Naive thymus-derived CD8-positive, alpha-beta T cell (primary cell): ENCODE measurements at regions not wholly inside any gene's neighbourhood (a gene's known extent, or its start where the extent isn't known, plus 50 kb on each side); places are given as distances from the start of the nearest gene placed in this dataset.

ENCODE experiments used
- ATAC-seq, 2 donors: fragments of 150-1000 bp; cut with Tn5 transposase in 1 of 2; sonication (Bioruptor Pico), chemical (Tn5 transposase) in 1 of 2; 1 replicate in 1 of 2; 2 replicates in 1 of 2; pipeline ENCODE4 v1.10.0; 2021; ENCODE audit warnings: mild to moderate bottlenecking in 2 of 2, moderate library complexity in 2 of 2
- POLR2A ChIA-PET: fragments of 350-600 bp; sonication (Branson Sonifier 250); formaldehyde crosslinking; loops from one replicate; lab custom pipeline; 2021; ENCODE audit warnings: antibody characterized with exemption; lab: Charles Lee
- DNase-seq, 10 donors: peaks; one replicate each; pipeline versions ENCODE4 v3.0.0 to v3.0.0-alpha.2; 2020 to 2022
- H3K27ac Mint-ChIP-seq, 10 donors: one replicate each; pipeline ENCODE4 v1.8.0; 2020 to 2022; ENCODE audit warnings: mild to moderate bottlenecking in 10 of 10, mixed read lengths in 10 of 10, moderate library complexity in 4 of 10, inconsistent platforms in 1 of 10
- H3K27me3 Mint-ChIP-seq, 5 donors: one replicate each; pipeline ENCODE4 v1.8.0; 2021 to 2022; ENCODE audit warnings: mixed read lengths in 5 of 5
- H3K36me3 Mint-ChIP-seq, 3 donors: one replicate each; pipeline ENCODE4 v1.8.0; 2020 to 2022; ENCODE audit warnings: mixed read lengths in 3 of 3, mild to moderate bottlenecking in 2 of 3, inconsistent platforms in 1 of 3
- H3K4me1 Mint-ChIP-seq, 4 donors: one replicate each; pipeline ENCODE4 v1.8.0; 2021 to 2022; ENCODE audit warnings: mixed read lengths in 4 of 4
- H3K4me3 Mint-ChIP-seq, 10 donors: one replicate each; pipeline ENCODE4 v1.8.0; 2020 to 2022; ENCODE audit warnings: mild to moderate bottlenecking in 10 of 10, mixed read lengths in 10 of 10, moderate library complexity in 6 of 10, inconsistent platforms in 1 of 10
- H3K9me3 Mint-ChIP-seq, 9 donors: one replicate each; pipeline ENCODE4 v1.8.0; 2020 to 2022; ENCODE audit warnings: mixed read lengths in 9 of 9, mild to moderate bottlenecking in 3 of 9, inconsistent platforms in 1 of 9, moderate library complexity in 1 of 9

- peaks cover 0 to 50% (median 21%) of the 10 kb centered on the region in 9 donors for H3K9me3 Mint-ChIP-seq
- POLR2A ChIA-PET = no interaction called here
- ATAC-seq (no peak), DNase-seq (no peak)
- H3K36me3 Mint-ChIP-seq = peaks cover 0 to 3% (median 0%) of the 10 kb centered on the region in 3 donors
- H3K4me1 Mint-ChIP-seq = no peaks in the 10 kb centered on the region
- H3K27me3 Mint-ChIP-seq = peaks cover 0 to 4% (median 0%) of the 10 kb centered on the region in 5 donors
- no peak overlapping the region for H3K4me3 Mint-ChIP-seq
- no peak overlapping the region for H3K27ac Mint-ChIP-seq
Measured at GRCh38 chr2:150387586-150388288, 99.7 kb downstream of the RND3 start.

GRCh38 chr2:150385211-150385610 is 102.3 kb downstream of the RND3 start:
- Mint-ChIP-seq H3K4me3 (no peak overlapping the region), H3K36me3 (peaks cover 0 to 3% (median 0%) of the 10 kb centered on the region in 3 donors), H3K9me3 (peaks cover 0 to 58% (median 31%) of the 10 kb centered on the region in 9 donors), H3K27me3 (peaks cover 0 to 4% (median 0%) of the 10 kb centered on the region in 5 donors), H3K4me1 (no peaks in the 10 kb centered on the region), H3K27ac (no peak overlapping the region)
- POLR2A ChIA-PET = no interaction called here
- DNase-seq (no peak), ATAC-seq (no peak)

GRCh38 chr2:150383587-150383986 is 103.9 kb downstream of the RND3 start:
- H3K4me3 Mint-ChIP-seq = no peak overlapping the region
- POLR2A ChIA-PET = interaction anchor here (0.7 kb wide), 1 partner anchor 430 kb away, joined by 3 read pairs; no protein-coding TSS in a partner anchor

GRCh38 chr2:150379166-150379565 is 108.3 kb downstream of the RND3 start:
- H3K4me3 Mint-ChIP-seq = no peak overlapping the region
- POLR2A ChIA-PET = no interaction called here
- H3K36me3 Mint-ChIP-seq = no peaks in the 10 kb centered on the region
- peaks cover 0 to 24% (median 11%) of the 10 kb centered on the region in 9 donors for H3K9me3 Mint-ChIP-seq
- no peak overlapping the region for H3K27ac Mint-ChIP-seq
- ATAC-seq (no peak), DNase-seq (no peak)
- no peaks in the 10 kb centered on the region for H3K4me1 Mint-ChIP-seq
- H3K27me3 Mint-ChIP-seq = no peaks in the 10 kb centered on the region

More at GRCh38 chr2:150383587-150383986, 103.9 kb downstream of the RND3 start:
- H3K9me3 Mint-ChIP-seq = peaks cover 0 to 57% (median 31%) of the 10 kb centered on the region in 9 donors
- H3K36me3 Mint-ChIP-seq = peaks cover 0 to 3% (median 0%) of the 10 kb centered on the region in 3 donors
- H3K27me3 Mint-ChIP-seq = no peaks in the 10 kb centered on the region
- DNase-seq (no peak), ATAC-seq (no peak)
- no peak overlapping the region for H3K27ac Mint-ChIP-seq
- no peaks in the 10 kb centered on the region for H3K4me1 Mint-ChIP-seq

GRCh38 chr2:150378686-150379085 is 108.8 kb downstream of the RND3 start:
- H3K27ac Mint-ChIP-seq = no peak overlapping the region
- H3K27me3 Mint-ChIP-seq = no peaks in the 10 kb centered on the region
- H3K36me3 Mint-ChIP-seq = no peaks in the 10 kb centered on the region
- DNase-seq (no peak), ATAC-seq (no peak)
- POLR2A ChIA-PET = no interaction called here
- no peak overlapping the region for H3K4me3 Mint-ChIP-seq
- peaks cover 0 to 20% (median 9%) of the 10 kb centered on the region in 9 donors for H3K9me3 Mint-ChIP-seq
- H3K4me1 Mint-ChIP-seq = no peaks in the 10 kb centered on the region

GRCh38 chr2:150376553-150377335 is 110.7 kb downstream of the RND3 start:
- Mint-ChIP-seq H3K36me3 (no peaks in the 10 kb centered on the region), H3K27me3 (no peaks in the 10 kb centered on the region), H3K4me3 (no peak overlapping the region), H3K9me3 (peaks cover 0 to 5% (median 3%) of the 10 kb centered on the region in 9 donors), H3K27ac (no peak overlapping the region), H3K4me1 (no peaks in the 10 kb centered on the region)
- POLR2A ChIA-PET = no interaction called here
- no peak for DNase-seq
- ATAC-seq = no peak

GRCh38 chr2:150375333-150375732 is 112.1 kb downstream of the RND3 start:
- DNase-seq = no peak
- Mint-ChIP-seq H3K27ac (no peak overlapping the region), H3K4me1 (no peaks in the 10 kb centered on the region), H3K9me3 (peaks cover 0 to 5% (median 3%) of the 10 kb centered on the region in 9 donors), H3K36me3 (no peaks in the 10 kb centered on the region), H3K27me3 (no peaks in the 10 kb centered on the region), H3K4me3 (no peak overlapping the region)
- ATAC-seq = no peak
- POLR2A ChIA-PET = no interaction called here

- ATAC-seq (no peak), DNase-seq (no peak)
- H3K27me3 Mint-ChIP-seq = no peaks in the 10 kb centered on the region
- no peaks in the 10 kb centered on the region for H3K36me3 Mint-ChIP-seq
- H3K4me3 Mint-ChIP-seq = no peak overlapping the region
- H3K27ac Mint-ChIP-seq = no peak overlapping the region
- peaks cover 0 to 5% (median 3%) of the 10 kb centered on the region in 9 donors for H3K9me3 Mint-ChIP-seq
- POLR2A ChIA-PET = no interaction called here
- no peaks in the 10 kb centered on the region for H3K4me1 Mint-ChIP-seq
Measured at GRCh38 chr2:150374492-150374891, 113.0 kb downstream of the RND3 start.

GRCh38 chr2:150373374-150373773 is 114.1 kb downstream of the RND3 start:
- Mint-ChIP-seq H3K9me3 (peaks cover 0 to 5% (median 2%) of the 10 kb centered on the region in 9 donors), H3K27me3 (no peaks in the 10 kb centered on the region), H3K4me3 (no peak overlapping the region), H3K27ac (no peak overlapping the region), H3K36me3 (no peaks in the 10 kb centered on the region), H3K4me1 (no peaks in the 10 kb centered on the region)
- no peak for ATAC-seq
- POLR2A ChIA-PET = no interaction called here
- DNase-seq = no peak

GRCh38 chr2:150371044-150371818 is 116.2 kb downstream of the RND3 start:
- no peak for DNase-seq
- Mint-ChIP-seq H3K27me3 (no peaks in the 10 kb centered on the region), H3K4me3 (no peak overlapping the region), H3K9me3 (peaks cover 0 to 5% (median 0%) of the 10 kb centered on the region in 9 donors), H3K36me3 (no peaks in the 10 kb centered on the region), H3K27ac (no peak overlapping the region), H3K4me1 (no peaks in the 10 kb centered on the region)
- ATAC-seq = no peak
- POLR2A ChIA-PET = no interaction called here

GRCh38 chr2:150370561-150370960 is 116.9 kb downstream of the RND3 start:
- H3K36me3 Mint-ChIP-seq = no peaks in the 10 kb centered on the region
- no peaks in the 10 kb centered on the region for H3K27me3 Mint-ChIP-seq
- POLR2A ChIA-PET = no interaction called here
- no peak overlapping the region for H3K27ac Mint-ChIP-seq
- DNase-seq (no peak), ATAC-seq (no peak)
- H3K9me3 Mint-ChIP-seq = peaks cover 0 to 7% (median 0%) of the 10 kb centered on the region in 9 donors
- no peak overlapping the region for H3K4me3 Mint-ChIP-seq
- H3K4me1 Mint-ChIP-seq = no peaks in the 10 kb centered on the region

- Mint-ChIP-seq H3K4me1 (no peaks in the 10 kb centered on the region), H3K9me3 (peaks cover 0 to 7% (median 0%) of the 10 kb centered on the region in 9 donors), H3K27ac (no peak overlapping the region), H3K36me3 (no peaks in the 10 kb centered on the region), H3K4me3 (no peak overlapping the region), H3K27me3 (no peaks in the 10 kb centered on the region)
- no peak for ATAC-seq
- peak in 1 of 10 donors; percentile 8 for DNase-seq
- POLR2A ChIA-PET = no interaction called here
Measured at GRCh38 chr2:150369862-150370261, 117.6 kb downstream of the RND3 start.

- no peaks in the 10 kb centered on the region for H3K36me3 Mint-ChIP-seq
- H3K4me3 Mint-ChIP-seq = no peak overlapping the region
- ATAC-seq = no peak
- H3K27ac Mint-ChIP-seq = no peak overlapping the region
- no peaks in the 10 kb centered on the region for H3K27me3 Mint-ChIP-seq
- POLR2A ChIA-PET = no interaction called here
- H3K9me3 Mint-ChIP-seq = peaks cover 0 to 18% (median 2%) of the 10 kb centered on the region in 9 donors
- DNase-seq = no peak
- no peaks in the 10 kb centered on the region for H3K4me1 Mint-ChIP-seq
Measured at GRCh38 chr2:150358468-150358807, 129.0 kb downstream of the RND3 start.
